Breast epithelium (tissue), 4 donors: ENCODE measurements at regions not wholly inside any gene's neighbourhood (a gene's known extent, or its start where the extent isn't known, plus 50 kb on each side); places are given as distances from the start of the nearest gene placed in this dataset.

ENCODE experiments used
- DNase-seq, 2 donors: peaks; one replicate each; pipeline ENCODE4 v3.0.0-alpha.2; 2019; ENCODE audit warnings: low spot score in 2 of 2
- H3K27ac ChIP-seq, 2 donors: fragments of 200-600 bp; sonication (generic) in 1 of 2; one replicate each; pipeline ENCODE4 v1.5.1; 2016 to 2019; ENCODE audit warnings: mild to moderate bottlenecking in 1 of 2
- H3K27me3 ChIP-seq, 2 donors: fragments of 200-600 bp; sonication (generic) in 1 of 2; one replicate each; pipeline versions ENCODE4 v1.5.1 to v1.6.0; 2017 to 2019; ENCODE audit warnings: control low read depth in 1 of 2, mild to moderate bottlenecking in 1 of 2
- H3K36me3 ChIP-seq: fragments of 200-600 bp; one replicate; pipeline ENCODE4 v1.5.1; 2019
- H3K4me1 ChIP-seq, 2 donors: fragments of 200-600 bp; sonication (generic); one replicate each; pipeline ENCODE4 v1.5.1; 2016 to 2019; ENCODE audit warnings: control low read depth in 1 of 2
- H3K4me3 ChIP-seq, 3 donors: fragments of 200-600 bp; sonication (generic); 1 replicate in 2 of 3; 2 replicates in 1 of 3; pipeline ENCODE4 v1.5.1; 2016 to 2019; ENCODE audit warnings: mild to moderate bottlenecking in 3 of 3, moderate library complexity in 2 of 3
- H3K9me3 ChIP-seq, 2 donors: fragments of 200-600 bp; sonication (generic) in 1 of 2; one replicate each; pipeline ENCODE4 v1.5.1; 2016 to 2019; ENCODE audit warnings: control low read depth in 1 of 2
- CTCF ChIP-seq, 3 donors: fragments of 450-650 bp; IDR thresholded peaks; one replicate each; pipeline ENCODE4 v1.5.1; 2016 to 2017; ENCODE audit warnings: antibody characterized with exemption in 3 of 3, mild to moderate bottlenecking in 3 of 3, moderate library complexity in 3 of 3
- POLR2A ChIP-seq: fragments of 450-650 bp; IDR thresholded peaks from one replicate; pipeline ENCODE4 v1.6.1; 2016; ENCODE audit warnings: antibody characterized with exemption, mild to moderate bottlenecking, moderate library complexity
- POLR2AphosphoS5 ChIP-seq, 3 donors: sonication (generic); formaldehyde crosslinking; IDR thresholded peaks; one replicate each; pipeline ENCODE4 v1.6.1; 2017; ENCODE audit warnings: antibody characterized with exemption in 3 of 3
- intact Hi-C: fragments of 100-400 bp; cut with DNase I; formaldehyde crosslinking; loops from one replicate; pipeline ENCODE4 v1.15.1; 2023; ENCODE audit warnings: low total_unique reads

- intact Hi-C loops: no loop called here
- Histone ChIP-seq H3K27ac (no peak overlapping the region), H3K27me3 (no peaks in the 10 kb centered on the region), H3K36me3 (no peaks in the 10 kb centered on the region), H3K4me1 (no peaks in the 10 kb centered on the region), H3K4me3 (no peak overlapping the region), H3K9me3 (no peaks in the 10 kb centered on the region)
- no peak for DNase-seq
- TF ChIP-seq POLR2A (no peak), CTCF (IDR thresholded peaks at IDR 0.05) (no peak), POLR2AphosphoS5 (IDR thresholded peaks at IDR 0.05) (no peak)
Observed at GRCh38 chr4:187286525-187286924, 562.9 kb upstream of the FAT1 start.

GRCh38 chr4:187289371-187289770 lies 565.7 kb upstream of the FAT1 start:
- intact Hi-C loops: no loop called here
- DNase-seq: no peak

GRCh38 chr4:187294861-187295260 lies 571.2 kb upstream of the FAT1 start:
- H3K4me3 ChIP-seq: no peak overlapping the region
- H3K27me3 ChIP-seq: no peaks in the 10 kb centered on the region
- H3K9me3 ChIP-seq: no peaks in the 10 kb centered on the region
- no peak for DNase-seq
- H3K4me1 ChIP-seq: no peaks in the 10 kb centered on the region
- no peak overlapping the region for H3K27ac ChIP-seq
- TF ChIP-seq CTCF (IDR thresholded peaks at IDR 0.05) (no peak), POLR2A (no peak), POLR2AphosphoS5 (IDR thresholded peaks at IDR 0.05) (no peak)
- intact Hi-C loops: loop anchor here (2.0 kb wide), 1 partner anchor 52 kb away; no protein-coding TSS in a partner anchor
- no peaks in the 10 kb centered on the region for H3K36me3 ChIP-seq

More at GRCh38 chr4:187289371-187289770, 565.7 kb upstream of the FAT1 start:
- Histone ChIP-seq H3K36me3 (no peaks in the 10 kb centered on the region), H3K27me3 (no peaks in the 10 kb centered on the region), H3K9me3 (no peaks in the 10 kb centered on the region), H3K4me3 (no peak overlapping the region), H3K4me1 (no peaks in the 10 kb centered on the region), H3K27ac (no peak overlapping the region)
- no peak for TF ChIP-seq POLR2AphosphoS5 (IDR thresholded peaks at IDR 0.05)

GRCh38 chr4:187301923-187302322 lies 578.3 kb upstream of the FAT1 start:
- no peak overlapping the region for H3K4me3 ChIP-seq
- no peaks in the 10 kb centered on the region for H3K27me3 ChIP-seq
- intact Hi-C loops: no loop called here
- peak overlapping the region in 1 of 2 donors; percentile 43 for H3K27ac ChIP-seq
- DNase-seq: no peak
- no peaks in the 10 kb centered on the region for H3K4me1 ChIP-seq
- H3K9me3 ChIP-seq: peaks cover 0 to 4% of the 10 kb centered on the region in 2 donors
- H3K36me3 ChIP-seq: no peaks in the 10 kb centered on the region
- no peak for TF ChIP-seq POLR2AphosphoS5 (IDR thresholded peaks at IDR 0.05)
- TF ChIP-seq CTCF (IDR thresholded peaks at IDR 0.05): no peak
- no peak for TF ChIP-seq POLR2A

GRCh38 chr4:187302457-187303150 lies 578.9 kb upstream of the FAT1 start:
- Histone ChIP-seq H3K9me3 (peaks cover 0 to 4% of the 10 kb centered on the region in 2 donors), H3K36me3 (no peaks in the 10 kb centered on the region), H3K4me1 (no peaks in the 10 kb centered on the region), H3K27ac (peak overlapping the region in 1 of 2 donors; percentile 43), H3K27me3 (no peaks in the 10 kb centered on the region), H3K4me3 (peak overlapping the region in 1 of 3 donors; percentile 15)
- no peak for DNase-seq
- TF ChIP-seq POLR2A (no peak), CTCF (IDR thresholded peaks at IDR 0.05) (no peak), POLR2AphosphoS5 (IDR thresholded peaks at IDR 0.05) (no peak)
- intact Hi-C loops: no loop called here
